HG03103 (cell line): ENCODE measurements at regions not wholly inside any gene's neighbourhood (a gene's known extent, or its start where the extent isn't known, plus 50 kb on each side); places are given as distances from the start of the nearest gene placed in this dataset.
"Not testable (repeated sequence)": the region's sequence is repeated elsewhere in the genome, so short reads cannot be mapped to it uniquely, and the experiment has no call there.

Source experiments
- ATAC-seq: cut with Tn5 transposase; IDR thresholded peaks from one replicate; pipeline ENCODE4 v1.9.1; 2021; ENCODE audit warnings: low read depth; ENCODE audit not compliant: unreplicated experiment

GRCh38 chr21:16438761-16439160 lies 709.0 kb downstream of the USP25 start:
- ATAC-seq = no peak

- ATAC-seq = no peak
These were observed 712.0 kb downstream of the USP25 start for GRCh38 chr21:16441789-16442188.

- no peak for ATAC-seq
These were observed 724.6 kb downstream of the USP25 start for GRCh38 chr21:16454399-16454798.

GRCh38 chr21:16455526-16455925 lies 725.7 kb downstream of the USP25 start:
- no peak for ATAC-seq

- no peak for ATAC-seq
These were observed 726.2 kb downstream of the USP25 start for GRCh38 chr21:16455978-16456377.

GRCh38 chr21:16457498-16457897 lies 727.7 kb downstream of the USP25 start:
- ATAC-seq = no peak

GRCh38 chr21:16460936-16461335 lies 731.2 kb downstream of the USP25 start:
- ATAC-seq = no peak

- not testable (repeated sequence) for ATAC-seq
These were observed 734.6 kb downstream of the USP25 start for GRCh38 chr21:16464211-16464889.

GRCh38 chr21:16468184-16468583 lies 738.4 kb downstream of the USP25 start:
- ATAC-seq = no peak

- no peak for ATAC-seq
These were observed 744.2 kb downstream of the USP25 start for GRCh38 chr21:16473988-16474387.

GRCh38 chr21:16476056-16476825 lies 746.5 kb downstream of the USP25 start:
- no peak for ATAC-seq

- no peak for ATAC-seq
These were observed 758.3 kb downstream of the USP25 start for GRCh38 chr21:16488042-16488441.

GRCh38 chr21:16492356-16492755 lies 762.6 kb downstream of the USP25 start:
- ATAC-seq = no peak

GRCh38 chr21:16492892-16493291 lies 763.1 kb downstream of the USP25 start:
- no peak for ATAC-seq

- no peak for ATAC-seq
These were observed 766.8 kb downstream of the USP25 start for GRCh38 chr21:16496609-16497008.

GRCh38 chr21:16500271-16500670 lies 770.5 kb downstream of the USP25 start:
- ATAC-seq = no peak

GRCh38 chr21:16502273-16502672 lies 772.5 kb downstream of the USP25 start:
- ATAC-seq = no peak

- no peak for ATAC-seq
These were observed 773.1 kb downstream of the USP25 start for GRCh38 chr21:16502897-16503296.

GRCh38 chr21:16504281-16504680 lies 774.5 kb downstream of the USP25 start:
- ATAC-seq = no peak

GRCh38 chr21:16504766-16505165 lies 775.0 kb downstream of the USP25 start:
- ATAC-seq = no peak

- ATAC-seq = no peak
These were observed 779.7 kb downstream of the USP25 start for GRCh38 chr21:16509476-16509875.

- no peak for ATAC-seq
These were observed 784.5 kb downstream of the USP25 start for GRCh38 chr21:16514316-16514715.
